ENCODE measurements at regions not wholly inside any gene's neighbourhood (a gene's known extent, or its start where the extent isn't known, plus 50 kb on each side); places are given as distances from the start of the nearest gene placed in this dataset.

DNA sequence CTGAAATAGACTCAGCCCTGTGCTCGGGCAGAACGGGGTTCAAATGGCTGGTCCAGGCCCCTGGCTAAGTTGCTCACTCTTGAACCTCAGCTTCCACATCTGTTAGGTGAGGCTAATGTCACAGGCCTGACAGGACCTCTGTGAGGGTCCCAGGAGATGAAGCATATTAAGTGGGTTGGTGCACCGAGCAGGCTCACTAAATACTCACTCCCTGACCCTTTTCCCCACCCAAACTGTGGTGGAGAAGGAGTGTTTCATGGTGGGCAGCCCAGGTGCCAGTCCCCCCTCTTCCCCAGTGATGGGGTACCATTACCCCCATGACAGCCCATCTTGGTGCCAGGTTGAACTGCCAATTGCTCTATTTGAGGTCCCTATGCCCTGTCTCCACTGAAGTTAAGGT, 286.0 kb downstream of the MYCN start:
- H3K27me3 ChIP-seq: no peaks in the 10 kb centered on the region
- no peak overlapping the region for H3K27ac ChIP-seq
- no peak for TF ChIP-seq CTCF (IDR thresholded peaks at IDR 0.05)
- DNase-seq (ENCODE audit: low spot score): no peak
- no peak overlapping the region for H3K4me3 ChIP-seq
- H3K36me3 ChIP-seq: no peaks in the 10 kb centered on the region
- no peaks in the 10 kb centered on the region for H3K9me3 ChIP-seq
- no peaks in the 10 kb centered on the region for H3K4me1 ChIP-seq

GRCh38 chr2:16225545-16225944, 285.2 kb downstream of the MYCN start:
- Histone ChIP-seq H3K4me3 (no peak overlapping the region), H3K27me3 (no peaks in the 10 kb centered on the region), H3K9me3 (no peaks in the 10 kb centered on the region), H3K27ac (no peak overlapping the region), H3K4me1 (no peaks in the 10 kb centered on the region), H3K36me3 (no peaks in the 10 kb centered on the region)
- no peak for TF ChIP-seq CTCF (IDR thresholded peaks at IDR 0.05)
- no peak for DNase-seq (ENCODE audit: low spot score)

- Histone ChIP-seq H3K27ac (no peak overlapping the region), H3K36me3 (no peaks in the 10 kb centered on the region), H3K27me3 (no peaks in the 10 kb centered on the region), H3K9me3 (no peaks in the 10 kb centered on the region), H3K4me3 (no peak overlapping the region), H3K4me1 (no peaks in the 10 kb centered on the region)
- TF ChIP-seq CTCF (IDR thresholded peaks at IDR 0.05): no peak
- no peak for DNase-seq (ENCODE audit: low spot score)
Observed at GRCh38 chr2:16225071-16225470, 284.7 kb downstream of the MYCN start.

- no peaks in the 10 kb centered on the region for H3K36me3 ChIP-seq
- H3K4me3 ChIP-seq: no peak overlapping the region
- TF ChIP-seq CTCF (IDR thresholded peaks at IDR 0.05): no peak
- no peaks in the 10 kb centered on the region for H3K9me3 ChIP-seq
- H3K27me3 ChIP-seq: no peaks in the 10 kb centered on the region
- no peak for DNase-seq (ENCODE audit: low spot score)
- H3K4me1 ChIP-seq: no peaks in the 10 kb centered on the region
- H3K27ac ChIP-seq: no peak overlapping the region
Observed at GRCh38 chr2:16224298-16225045, 284.1 kb downstream of the MYCN start.

GRCh38 chr2:16223841-16224177, 283.5 kb downstream of the MYCN start:
- no peaks in the 10 kb centered on the region for H3K27me3 ChIP-seq
- no peak for TF ChIP-seq CTCF (IDR thresholded peaks at IDR 0.05)

More at GRCh38 chr2:16223841-16224177, 283.5 kb downstream of the MYCN start:
- Histone ChIP-seq H3K9me3 (no peaks in the 10 kb centered on the region), H3K27ac (no peak overlapping the region), H3K4me1 (no peaks in the 10 kb centered on the region), H3K36me3 (no peaks in the 10 kb centered on the region), H3K4me3 (no peak overlapping the region)
- DNase-seq (ENCODE audit: low spot score): no peak
